H9 (cell line): ENCODE measurements at regions not wholly inside any gene's neighbourhood (a gene's known extent, or its start where the extent isn't known, plus 50 kb on each side); places are given as distances from the start of the nearest gene placed in this dataset.

Experiments
- DNase-seq: peaks from one replicate; pipeline ENCODE4 v3.0.0-alpha.2; 2017
- H2AFZ ChIP-seq: one replicate; pipeline ENCODE4 v1.6.1; 2013; ENCODE audit warnings: mild to moderate bottlenecking, low read length, control low read depth, moderate library complexity
- H2AK5ac ChIP-seq: 2 replicates; pipeline ENCODE4 v1.6.1; 2013; ENCODE audit warnings: low read length, control low read depth, mixed read lengths; ENCODE audit not compliant: insufficient read length
- H2BK120ac ChIP-seq: one replicate; pipeline ENCODE4 v1.6.1; 2013; ENCODE audit warnings: low read depth, mild to moderate bottlenecking, low read length, control low read depth, inconsistent platforms; ENCODE audit not compliant: poor library complexity, severe bottlenecking
- H2BK12ac ChIP-seq: 2 replicates; pipeline ENCODE4 v1.6.1; 2013; ENCODE audit warnings: low read length, control low read depth, mixed read lengths, low read depth; ENCODE audit not compliant: insufficient read length
- H2BK15ac ChIP-seq: 2 replicates; pipeline ENCODE4 v1.6.1; 2013; ENCODE audit warnings: low read depth, low read length, control low read depth
- H2BK20ac ChIP-seq: one replicate; pipeline ENCODE4 v1.6.1; 2013; ENCODE audit warnings: low read depth, mild to moderate bottlenecking, low read length, control low read depth, inconsistent platforms; ENCODE audit not compliant: poor library complexity, severe bottlenecking
- H2BK5ac ChIP-seq: 2 replicates; pipeline ENCODE4 v1.6.1; 2013; ENCODE audit warnings: low read length, control low read depth, mixed read lengths; ENCODE audit not compliant: insufficient read length
- H3K14ac ChIP-seq: 2 replicates; pipeline ENCODE4 v1.6.1; 2013; ENCODE audit warnings: low read length, control low read depth; ENCODE audit not compliant: insufficient read depth
- H3K18ac ChIP-seq: 2 replicates; pipeline ENCODE4 v1.6.1; 2013; ENCODE audit warnings: low read depth, mild to moderate bottlenecking, mixed read lengths, low read length, control low read depth; ENCODE audit not compliant: insufficient read length
- H3K23ac ChIP-seq: 2 replicates; pipeline ENCODE4 v1.6.1; 2013; ENCODE audit warnings: low read length, control low read depth, mixed read lengths, low read depth; ENCODE audit not compliant: insufficient read length
- H3K23me2 ChIP-seq: 2 replicates; pipeline ENCODE4 v1.6.1; 2013; ENCODE audit warnings: low read depth, mild to moderate bottlenecking, mixed read lengths, low read length, control low read depth; ENCODE audit not compliant: insufficient read length, poor library complexity, severe bottlenecking
- H3K27ac ChIP-seq: 2 replicates; pipeline ENCODE4 v1.5.1; 2013; ENCODE audit warnings: low read length, control low read depth, mixed read lengths, low read depth; ENCODE audit not compliant: insufficient read length
- H3K27me3 ChIP-seq: 2 replicates; pipeline ENCODE4 v1.6.1; 2013; ENCODE audit warnings: low read length, control low read depth, inconsistent platforms; ENCODE audit not compliant: insufficient read depth
- H3K4ac ChIP-seq: 2 replicates; pipeline ENCODE4 v1.6.1; 2013; ENCODE audit warnings: low read depth, mild to moderate bottlenecking, control low read depth, inconsistent platforms, low read length, moderate library complexity
- H3K4me1 ChIP-seq: 2 replicates; pipeline ENCODE4 v1.6.1; 2013; ENCODE audit warnings: low read length, control low read depth, inconsistent platforms; ENCODE audit not compliant: insufficient read depth
- H3K4me2 ChIP-seq: 2 replicates; pipeline ENCODE4 v1.6.1; 2013; ENCODE audit warnings: low read length, control low read depth, mixed read lengths; ENCODE audit not compliant: insufficient read length, insufficient read depth
- H3K56ac ChIP-seq: 2 replicates; pipeline ENCODE4 v1.6.1; 2013; ENCODE audit warnings: low read depth, mild to moderate bottlenecking, mixed read lengths, low read length, control low read depth; ENCODE audit not compliant: insufficient read length
- H3K79me1 ChIP-seq: 2 replicates; pipeline ENCODE4 v1.6.1; 2013; ENCODE audit warnings: low read depth, mild to moderate bottlenecking, moderate library complexity, low read length, control low read depth, inconsistent platforms; ENCODE audit not compliant: insufficient read depth, poor library complexity, severe bottlenecking
- H3K79me2 ChIP-seq: 2 replicates; pipeline ENCODE4 v1.6.1; 2013; ENCODE audit warnings: low read length, control low read depth, inconsistent platforms; ENCODE audit not compliant: insufficient read depth
- H3K9ac ChIP-seq: 2 replicates; pipeline ENCODE4 v1.6.1; 2013; ENCODE audit warnings: low read length, control low read depth, mixed read lengths; ENCODE audit not compliant: insufficient read length; ENCODE audit errors: extremely low read depth
- H3K9me3 ChIP-seq: one replicate; pipeline ENCODE4 v1.6.1; 2013; ENCODE audit warnings: low read depth, low read length, inconsistent platforms; ENCODE audit not compliant: control insufficient read depth
- H3T11ph ChIP-seq: one replicate; pipeline ENCODE4 v1.6.1; 2013; ENCODE audit warnings: mild to moderate bottlenecking, low read length, control low read depth, inconsistent platforms
- H4K20me1 ChIP-seq: one replicate; pipeline ENCODE4 v1.6.1; 2013; ENCODE audit not compliant: control insufficient read depth, insufficient read length, insufficient read depth
- H4K5ac ChIP-seq: 2 replicates; pipeline ENCODE4 v1.6.1; 2013; ENCODE audit warnings: low read depth, mild to moderate bottlenecking, mixed read lengths, low read length, control low read depth; ENCODE audit not compliant: insufficient read length
- H4K8ac ChIP-seq: replicated peaks from 2 replicates; pipeline ENCODE4 v1.6.1; 2013; ENCODE audit warnings: low read length, control low read depth, mixed read lengths, low read depth; ENCODE audit not compliant: insufficient read length
- H4K91ac ChIP-seq: 2 replicates; pipeline ENCODE4 v1.6.1; 2013; ENCODE audit warnings: low read depth, mild to moderate bottlenecking, moderate library complexity, mixed read lengths, low read length, control low read depth; ENCODE audit not compliant: insufficient read length
- H3K27ac Mint-ChIP-seq, 3 experiments: 2 replicates in 2 of 3; 3 replicates in 1 of 3; pipeline ENCODE4 v1.8.0; 2020 to 2021; ENCODE audit warnings: mixed read lengths in 3 of 3, mild to moderate bottlenecking in 1 of 3, moderate library complexity in 1 of 3
- H3K27me3 Mint-ChIP-seq: 2 replicates; pipeline ENCODE4 v1.8.0; 2021; ENCODE audit warnings: low read depth, mild to moderate bottlenecking, moderate library complexity, mixed read lengths
- H3K36me3 Mint-ChIP-seq, 3 experiments: 2 replicates in 2 of 3; 3 replicates in 1 of 3; pipeline ENCODE4 v1.8.0; 2020 to 2021; ENCODE audit warnings: low read depth in 3 of 3, mixed read lengths in 3 of 3; ENCODE audit not compliant: insufficient read depth in 1 of 3
- H3K4me1 Mint-ChIP-seq, 2 experiments: 2 replicates each; pipeline ENCODE4 v1.8.0; 2020; ENCODE audit warnings: mixed read lengths in 2 of 2
- H3K4me3 Mint-ChIP-seq, 2 experiments: 2 replicates in 1 of 2; 3 replicates in 1 of 2; pipeline ENCODE4 v1.8.0; 2020 to 2021; ENCODE audit warnings: mild to moderate bottlenecking in 2 of 2, mixed read lengths in 2 of 2, moderate library complexity in 1 of 2
- H3K9me3 Mint-ChIP-seq, 2 experiments: 2 replicates in 1 of 2; 3 replicates in 1 of 2; pipeline ENCODE4 v1.8.0; 2020; ENCODE audit warnings: mild to moderate bottlenecking in 2 of 2, mixed read lengths in 2 of 2, moderate library complexity in 1 of 2
- CTCF ChIP-seq: fragments of 200-600 bp; sonication (generic); conservative IDR thresholded peaks from 3 replicates; pipeline ENCODE4 v1.8.0; 2021; ENCODE audit warnings: antibody characterized with exemption, mild to moderate bottlenecking
- WGBS: extraction: QIAGEN DNeasy Blood & Tissue Kit; methylation state at CpG from one replicate; pipeline ENCODE4 v1.1.7; 2013; ENCODE audit warnings: missing lambda C conversion rate, low lambda C conversion rate, mixed read lengths; ENCODE audit not compliant: insufficient read length; ENCODE audit errors: extremely low coverage; 5-methylcytosine and 5-hydroxymethylcytosine counted together

- Histone ChIP-seq H2BK12ac (no peak overlapping the region), H2AK5ac (no peak overlapping the region), H3K4me2 (no peak overlapping the region), H3K18ac (no peak overlapping the region), H3K14ac (no peak overlapping the region), H3K23ac (no peak overlapping the region), H4K91ac (no peak overlapping the region), H3K23me2 (no peaks in the 10 kb centered on the region), H2BK20ac (no peak overlapping the region), H3K56ac (no peak overlapping the region), H3K27me3 (no peaks in the 10 kb centered on the region), H3K9ac (no peak overlapping the region), H2BK15ac (no peak overlapping the region), H2BK5ac (no peak overlapping the region), H2AFZ (no peak overlapping the region), H3K79me1 (no peaks in the 10 kb centered on the region), H3K4me1 (no peaks in the 10 kb centered on the region), H2BK120ac (no peak overlapping the region), H3K79me2 (no peaks in the 10 kb centered on the region), H3T11ph (no peak overlapping the region), H4K8ac (no peak overlapping the region), H4K5ac (no peak overlapping the region), H3K4ac (no peak overlapping the region), H3K9me3 (no peaks in the 10 kb centered on the region), H4K20me1 (no peaks in the 10 kb centered on the region), H3K27ac (no peak overlapping the region)
- no peaks in the 10 kb centered on the region for H3K36me3 Mint-ChIP-seq
- no peaks in the 10 kb centered on the region for H3K9me3 Mint-ChIP-seq
- no peak overlapping the region for H3K4me3 Mint-ChIP-seq
- no peak overlapping the region for H3K27ac Mint-ChIP-seq
- no peaks in the 10 kb centered on the region for H3K27me3 Mint-ChIP-seq
- H3K4me1 Mint-ChIP-seq: peaks cover 3 to 7% of the 10 kb centered on the region in 2 experiments; a peak in 1 of 4 replicates
- DNase-seq: no peak
- no CpG with 5 or more reads among the region's 1 CpG for WGBS
- no peak for TF ChIP-seq CTCF
Measured at GRCh38 chr4:127419431-127419830, 213.3 kb upstream of the INTU start.
